GM12878 (cell line): ENCODE measurements at regions not wholly inside any gene's neighbourhood (a gene's known extent, or its start where the extent isn't known, plus 50 kb on each side); places are given as distances from the start of the nearest gene placed in this dataset.

Experiments
- ATAC-seq: fragments of 200-7000 bp; cut with Tn5 transposase; 3 replicates; pipeline ENCODE4 v1.9.1; 2020; ENCODE audit warnings: mild to moderate bottlenecking, moderate library complexity
- BruUV-seq: library from RNA; stranded (reverse); fragments of 400-500 nt; replicated peaks from 2 replicates; lab custom pipeline; 2021; lab: Mats Ljungman, UMichigan
- CTCF ChIA-PET: fragments of 300-600 bp; sonication (Branson Sonifier 250); formaldehyde crosslinking; extraction: SDS; loops from one replicate; lab custom pipeline; 2021; ENCODE audit warnings: inconsistent platforms; lab: Yijun Ruan, JAX
- POLR2A ChIA-PET: fragments of 350-600 bp; formaldehyde crosslinking; extraction: SDS; loops from one replicate; lab custom pipeline; 2021; ENCODE audit warnings: inconsistent platforms; lab: Charles Lee
- RAD21 ChIA-PET: fragments of 300-600 bp; sonication (Branson Sonifier 250); formaldehyde crosslinking; loops from one replicate; lab custom pipeline; 2023; ENCODE audit warnings: antibody characterized with exemption; ENCODE audit not compliant: unreplicated experiment; lab: Charles Lee
- SMC1A ChIA-PET: fragments of 300-600 bp; sonication (Branson Sonifier 250); formaldehyde crosslinking; loops from one replicate; lab custom pipeline; 2023; ENCODE audit not compliant: unreplicated experiment, uncharacterized antibody; lab: Charles Lee
- DNase-seq: peaks from one replicate; pipeline ENCODE4 v3.0.0-alpha.2; 2011; ENCODE audit warnings: low read depth, low spot score
- FAIRE-seq: peaks from 3 replicates; lab custom pipeline; 2011; peaks lifted over from hg19 to GRCh38; lab: Jason Lieb, UNC
- H2AFZ ChIP-seq: 2 replicates; pipeline ENCODE4 v1.6.0; 2011; ENCODE audit warnings: low read depth, low read length, control low read depth; ENCODE audit not compliant: control insufficient read depth
- H3K27ac ChIP-seq: 2 replicates; pipeline ENCODE4 v1.5.1; 2011; ENCODE audit warnings: control low read depth; ENCODE audit not compliant: control insufficient read depth, insufficient read depth
- H3K27me3 ChIP-seq, 2 experiments: replicated peaks in 1 of 2; 2 replicates each; pipeline versions ENCODE4 v1.6.0 to v1.6.1; 2011; ENCODE audit warnings: low read length in 1 of 2; ENCODE audit not compliant: control insufficient read depth in 2 of 2, insufficient read depth in 2 of 2
- H3K36me3 ChIP-seq, 2 experiments: 2 replicates each; pipeline ENCODE4 v1.5.1; 2011; ENCODE audit warnings: low read length in 1 of 2; ENCODE audit not compliant: control insufficient read depth in 2 of 2, insufficient read depth in 2 of 2
- H3K4me1 ChIP-seq: 2 replicates; pipeline ENCODE4 v1.6.1; 2011; ENCODE audit warnings: mild to moderate bottlenecking, low read length, moderate library complexity, mixed read lengths; ENCODE audit not compliant: control insufficient read depth, insufficient read depth
- H3K4me2 ChIP-seq: 2 replicates; pipeline ENCODE4 v1.6.0; 2011; ENCODE audit warnings: control low read depth; ENCODE audit not compliant: control insufficient read depth, insufficient read depth
- H3K4me3 ChIP-seq: fragments of 200-600 bp; sonication (generic); 2 replicates; pipeline ENCODE4 v1.5.1; 2016
- H3K79me2 ChIP-seq: 2 replicates; pipeline ENCODE4 v1.6.0; 2011; ENCODE audit warnings: low read length; ENCODE audit not compliant: control insufficient read depth, insufficient read depth
- H3K9ac ChIP-seq: 2 replicates; pipeline ENCODE4 v1.8.0; 2011; ENCODE audit warnings: low read length, control low read depth, mixed read lengths; ENCODE audit not compliant: control insufficient read depth, insufficient read depth
- H3K9me3 ChIP-seq: replicated peaks from 3 replicates; pipeline ENCODE4 v1.5.1; 2011; ENCODE audit warnings: mild to moderate bottlenecking, low read length; ENCODE audit not compliant: control insufficient read depth, insufficient read depth
- H4K20me1 ChIP-seq: 2 replicates; pipeline ENCODE4 v1.6.0; 2011; ENCODE audit not compliant: control insufficient read depth, insufficient read depth
- CREM ChIP-seq: IDR thresholded peaks from 2 replicates; pipeline ENCODE4 v1.6.1; 2014; ENCODE audit warnings: antibody characterized with exemption, low read depth
- ETV6 ChIP-seq, 2 experiments: fragments of 450-650 bp in 1 of 2; IDR thresholded peaks in 1 of 2; conservative IDR thresholded peaks in 1 of 2; 2 replicates each; pipeline ENCODE4 v1.6.1; 2014; ENCODE audit warnings: antibody characterized with exemption in 1 of 2, borderline replicate concordance in 1 of 2, low read depth in 1 of 2, mild to moderate bottlenecking in 1 of 2, moderate library complexity in 1 of 2
- IRF4 ChIP-seq: IDR thresholded peaks from 2 replicates; pipeline ENCODE4 v1.6.1; 2011; ENCODE audit warnings: low read depth, low read length
- MXI1 ChIP-seq: fragments of 150-350 bp; IDR thresholded peaks from 2 replicates; pipeline ENCODE4 v1.6.1; 2011; ENCODE audit warnings: low read depth, mild to moderate bottlenecking, inconsistent platforms, low read length, improper control_type of control experiment
- MYC ChIP-seq: IDR thresholded peaks from 2 replicates; pipeline ENCODE4 v1.6.1; 2011; ENCODE audit warnings: mild to moderate bottlenecking, low read length, moderate library complexity, inconsistent platforms; ENCODE audit not compliant: insufficient read depth, insufficient replicate concordance, insufficient read length, severe bottlenecking
- NRF1 ChIP-seq: conservative IDR thresholded peaks from 2 replicates; pipeline ENCODE4 v1.6.1; 2011; ENCODE audit warnings: mild to moderate bottlenecking, low read depth, low read length, improper control_type of control experiment
- PML ChIP-seq: IDR thresholded peaks from 2 replicates; pipeline ENCODE4 v1.6.1; 2012; ENCODE audit warnings: low read length, inconsistent platforms
- POLR2AphosphoS5 ChIP-seq: IDR thresholded peaks from 2 replicates; pipeline ENCODE4 v1.6.1; 2011; ENCODE audit warnings: mild to moderate bottlenecking, low read length, inconsistent platforms
- ZNF217 ChIP-seq: fragments of 450-650 bp; IDR thresholded peaks from 2 replicates; pipeline ENCODE4 v1.6.1; 2017; ENCODE audit warnings: antibody characterized with exemption, mild to moderate bottlenecking
- WGBS: methylation state at CpG from one replicate; pipeline ENCODE4 v1.1.6; 2016; ENCODE audit warnings: low lambda C conversion rate; ENCODE audit not compliant: insufficient replicate concordance, insufficient coverage; ENCODE audit errors: missing lambda C conversion rate; 5-methylcytosine and 5-hydroxymethylcytosine counted together
- in situ Hi-C: fragments of 300-500 bp; cut with MboI; formaldehyde crosslinking; loops from 9 replicates; pipeline ENCODE4 v1.14.3; 2018; ENCODE audit warnings: mixed read lengths
- intact Hi-C: fragments of 100-400 bp; cut with micrococcal nuclease; formaldehyde crosslinking; loops from one replicate; pipeline ENCODE4 v1.14.2; 2022; ENCODE audit not compliant: unreplicated experiment
- TF ChIP-seq, protein P1 (sequence below): fragments of 450-650 bp; IDR thresholded peaks from 2 replicates; pipeline ENCODE4 v1.6.1; 2017; ENCODE audit warnings: mild to moderate bottlenecking, low read depth, inconsistent platforms; ENCODE audit not compliant: poor library complexity, severe bottlenecking
- TF ChIP-seq, protein P2 (sequence below): fragments of 450-650 bp; IDR thresholded peaks from 2 replicates; pipeline ENCODE4 v1.6.1; 2017; ENCODE audit warnings: mild to moderate bottlenecking, moderate library complexity
- TF ChIP-seq, protein P3 (sequence below): fragments of 450-650 bp; IDR thresholded peaks from 2 replicates; pipeline ENCODE4 v1.6.1; 2017; ENCODE audit warnings: antibody characterized with exemption, mild to moderate bottlenecking, moderate library complexity

DNA sequence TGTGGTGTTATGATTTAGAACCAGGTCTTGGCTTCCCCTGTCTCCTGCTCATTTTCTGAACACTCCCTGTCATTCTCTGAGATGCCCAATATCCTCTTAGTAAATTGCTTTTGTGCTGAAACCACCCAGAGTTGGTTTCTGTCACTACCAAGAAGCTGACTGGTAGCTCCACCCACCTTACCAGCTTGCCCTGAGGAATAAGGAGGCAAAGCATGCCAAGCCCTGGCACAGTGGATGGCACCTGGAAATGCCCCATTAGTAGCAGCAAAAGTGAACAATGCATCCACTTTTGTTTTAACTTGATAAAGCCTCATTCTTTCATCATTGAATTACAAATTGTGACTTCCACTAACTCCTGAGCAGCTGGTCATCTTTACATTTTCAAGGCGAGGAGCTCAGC is 157.7 kb downstream of the CDC5L start:
- SMC1A ChIA-PET, result no interaction called here
- POLR2A ChIA-PET, result no interaction called here
- ATAC-seq, result no peak
- intact Hi-C loops, result no loop called here
- CTCF ChIA-PET, result interaction anchor here (0.7 kb wide), 1 partner anchor 59 kb away, joined by 3 read pairs; no protein-coding TSS in a partner anchor
- Histone ChIP-seq H3K4me1 (no peaks in the 10 kb centered on the region), H3K9me3 (no peaks in the 10 kb centered on the region), H4K20me1 (no peaks in the 10 kb centered on the region), H3K9ac (no peak overlapping the region), H3K4me2 (no peak overlapping the region), H2AFZ (no peak overlapping the region), H3K36me3 (no peaks in the 10 kb centered on the region), H3K4me3 (no peak overlapping the region), H3K27me3 (peaks cover 2% of the 10 kb centered on the region in 2 experiments; a peak in 2 of 4 replicates), H3K27ac (no peak overlapping the region), H3K79me2 (no peaks in the 10 kb centered on the region)
- RAD21 ChIA-PET, result no interaction called here
- in situ Hi-C loops, result no loop called here
- no peak for TF ChIP-seq ETV6 (conservative IDR thresholded peaks at IDR 0.05 in 1 of 2, IDR thresholded peaks at IDR 0.05 in 1 of 2; ENCODE audit: borderline replicate concordance in 1 of 2, low read depth in 1 of 2)
- TF ChIP-seq ZNF217, result no peak
- TF ChIP-seq, protein P1, sequence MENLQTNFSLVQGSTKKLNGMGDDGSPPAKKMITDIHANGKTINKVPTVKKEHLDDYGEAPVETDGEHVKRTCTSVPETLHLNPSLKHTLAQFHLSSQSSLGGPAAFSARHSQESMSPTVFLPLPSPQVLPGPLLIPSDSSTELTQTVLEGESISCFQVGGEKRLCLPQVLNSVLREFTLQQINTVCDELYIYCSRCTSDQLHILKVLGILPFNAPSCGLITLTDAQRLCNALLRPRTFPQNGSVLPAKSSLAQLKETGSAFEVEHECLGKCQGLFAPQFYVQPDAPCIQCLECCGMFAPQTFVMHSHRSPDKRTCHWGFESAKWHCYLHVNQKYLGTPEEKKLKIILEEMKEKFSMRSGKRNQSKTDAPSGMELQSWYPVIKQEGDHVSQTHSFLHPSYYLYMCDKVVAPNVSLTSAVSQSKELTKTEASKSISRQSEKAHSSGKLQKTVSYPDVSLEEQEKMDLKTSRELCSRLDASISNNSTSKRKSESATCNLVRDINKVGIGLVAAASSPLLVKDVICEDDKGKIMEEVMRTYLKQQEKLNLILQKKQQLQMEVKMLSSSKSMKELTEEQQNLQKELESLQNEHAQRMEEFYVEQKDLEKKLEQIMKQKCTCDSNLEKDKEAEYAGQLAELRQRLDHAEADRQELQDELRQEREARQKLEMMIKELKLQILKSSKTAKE, result no peak
- no peak for TF ChIP-seq CREM
- TF ChIP-seq, protein P2, sequence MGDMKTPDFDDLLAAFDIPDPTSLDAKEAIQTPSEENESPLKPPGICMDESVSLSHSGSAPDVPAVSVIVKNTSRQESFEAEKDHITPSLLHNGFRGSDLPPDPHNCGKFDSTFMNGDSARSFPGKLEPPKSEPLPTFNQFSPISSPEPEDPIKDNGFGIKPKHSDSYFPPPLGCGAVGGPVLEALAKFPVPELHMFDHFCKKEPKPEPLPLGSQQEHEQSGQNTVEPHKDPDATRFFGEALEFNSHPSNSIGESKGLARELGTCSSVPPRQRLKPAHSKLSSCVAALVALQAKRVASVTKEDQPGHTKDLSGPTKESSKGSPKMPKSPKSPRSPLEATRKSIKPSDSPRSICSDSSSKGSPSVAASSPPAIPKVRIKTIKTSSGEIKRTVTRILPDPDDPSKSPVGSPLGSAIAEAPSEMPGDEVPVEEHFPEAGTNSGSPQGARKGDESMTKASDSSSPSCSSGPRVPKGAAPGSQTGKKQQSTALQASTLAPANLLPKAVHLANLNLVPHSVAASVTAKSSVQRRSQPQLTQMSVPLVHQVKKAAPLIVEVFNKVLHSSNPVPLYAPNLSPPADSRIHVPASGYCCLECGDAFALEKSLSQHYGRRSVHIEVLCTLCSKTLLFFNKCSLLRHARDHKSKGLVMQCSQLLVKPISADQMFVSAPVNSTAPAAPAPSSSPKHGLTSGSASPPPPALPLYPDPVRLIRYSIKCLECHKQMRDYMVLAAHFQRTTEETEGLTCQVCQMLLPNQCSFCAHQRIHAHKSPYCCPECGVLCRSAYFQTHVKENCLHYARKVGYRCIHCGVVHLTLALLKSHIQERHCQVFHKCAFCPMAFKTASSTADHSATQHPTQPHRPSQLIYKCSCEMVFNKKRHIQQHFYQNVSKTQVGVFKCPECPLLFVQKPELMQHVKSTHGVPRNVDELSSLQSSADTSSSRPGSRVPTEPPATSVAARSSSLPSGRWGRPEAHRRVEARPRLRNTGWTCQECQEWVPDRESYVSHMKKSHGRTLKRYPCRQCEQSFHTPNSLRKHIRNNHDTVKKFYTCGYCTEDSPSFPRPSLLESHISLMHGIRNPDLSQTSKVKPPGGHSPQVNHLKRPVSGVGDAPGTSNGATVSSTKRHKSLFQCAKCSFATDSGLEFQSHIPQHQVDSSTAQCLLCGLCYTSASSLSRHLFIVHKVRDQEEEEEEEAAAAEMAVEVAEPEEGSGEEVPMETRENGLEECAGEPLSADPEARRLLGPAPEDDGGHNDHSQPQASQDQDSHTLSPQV, result no peak
- TF ChIP-seq NRF1, result no peak
- TF ChIP-seq IRF4, result no peak
- no peak for TF ChIP-seq PML
- TF ChIP-seq MYC, result no peak
- no peak for TF ChIP-seq MXI1
- no peak for TF ChIP-seq POLR2AphosphoS5
- TF ChIP-seq, protein P3, sequence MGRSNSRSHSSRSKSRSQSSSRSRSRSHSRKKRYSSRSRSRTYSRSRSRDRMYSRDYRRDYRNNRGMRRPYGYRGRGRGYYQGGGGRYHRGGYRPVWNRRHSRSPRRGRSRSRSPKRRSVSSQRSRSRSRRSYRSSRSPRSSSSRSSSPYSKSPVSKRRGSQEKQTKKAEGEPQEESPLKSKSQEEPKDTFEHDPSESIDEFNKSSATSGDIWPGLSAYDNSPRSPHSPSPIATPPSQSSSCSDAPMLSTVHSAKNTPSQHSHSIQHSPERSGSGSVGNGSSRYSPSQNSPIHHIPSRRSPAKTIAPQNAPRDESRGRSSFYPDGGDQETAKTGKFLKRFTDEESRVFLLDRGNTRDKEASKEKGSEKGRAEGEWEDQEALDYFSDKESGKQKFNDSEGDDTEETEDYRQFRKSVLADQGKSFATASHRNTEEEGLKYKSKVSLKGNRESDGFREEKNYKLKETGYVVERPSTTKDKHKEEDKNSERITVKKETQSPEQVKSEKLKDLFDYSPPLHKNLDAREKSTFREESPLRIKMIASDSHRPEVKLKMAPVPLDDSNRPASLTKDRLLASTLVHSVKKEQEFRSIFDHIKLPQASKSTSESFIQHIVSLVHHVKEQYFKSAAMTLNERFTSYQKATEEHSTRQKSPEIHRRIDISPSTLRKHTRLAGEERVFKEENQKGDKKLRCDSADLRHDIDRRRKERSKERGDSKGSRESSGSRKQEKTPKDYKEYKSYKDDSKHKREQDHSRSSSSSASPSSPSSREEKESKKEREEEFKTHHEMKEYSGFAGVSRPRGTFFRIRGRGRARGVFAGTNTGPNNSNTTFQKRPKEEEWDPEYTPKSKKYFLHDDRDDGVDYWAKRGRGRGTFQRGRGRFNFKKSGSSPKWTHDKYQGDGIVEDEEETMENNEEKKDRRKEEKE, result no peak
- BruUV-seq, result no TSS peak
- no peak for FAIRE-seq
- 0% methylated on average over 1 of the region's 1 CpG for WGBS
- DNase-seq, result no peak
